Skeletal muscle satellite cell (primary cell): ENCODE measurements at regions not wholly inside any gene's neighbourhood (a gene's known extent, or its start where the extent isn't known, plus 50 kb on each side); places are given as distances from the start of the nearest gene placed in this dataset.

Experiments
- H3K27me3 ChIP-seq: 2 replicates; pipeline ENCODE4 v1.7.0; 2013; ENCODE audit warnings: low read length; ENCODE audit not compliant: control insufficient read depth, insufficient read depth
- H3K36me3 ChIP-seq: 2 replicates; pipeline ENCODE4 v1.7.0; 2013; ENCODE audit warnings: mild to moderate bottlenecking, control low read depth, low read length; ENCODE audit not compliant: insufficient read depth
- H3K4me1 ChIP-seq: 2 replicates; pipeline ENCODE4 v1.7.0; 2013; ENCODE audit warnings: low read length; ENCODE audit not compliant: control insufficient read depth, insufficient read depth
- H3K4me2 ChIP-seq: 2 replicates; pipeline ENCODE4 v1.7.0; 2013; ENCODE audit warnings: mild to moderate bottlenecking, low read length
- H3K4me3 ChIP-seq: 2 replicates; pipeline ENCODE4 v1.7.0; 2013; ENCODE audit warnings: low read length
- H3K9ac ChIP-seq: 2 replicates; pipeline ENCODE4 v1.7.0; 2013; ENCODE audit warnings: mild to moderate bottlenecking, low read depth, low read length, moderate library complexity
- H3K9me3 ChIP-seq: replicated peaks from 2 replicates; pipeline ENCODE4 v1.7.0; 2013; ENCODE audit warnings: mild to moderate bottlenecking, control low read depth, low read length

DNA sequence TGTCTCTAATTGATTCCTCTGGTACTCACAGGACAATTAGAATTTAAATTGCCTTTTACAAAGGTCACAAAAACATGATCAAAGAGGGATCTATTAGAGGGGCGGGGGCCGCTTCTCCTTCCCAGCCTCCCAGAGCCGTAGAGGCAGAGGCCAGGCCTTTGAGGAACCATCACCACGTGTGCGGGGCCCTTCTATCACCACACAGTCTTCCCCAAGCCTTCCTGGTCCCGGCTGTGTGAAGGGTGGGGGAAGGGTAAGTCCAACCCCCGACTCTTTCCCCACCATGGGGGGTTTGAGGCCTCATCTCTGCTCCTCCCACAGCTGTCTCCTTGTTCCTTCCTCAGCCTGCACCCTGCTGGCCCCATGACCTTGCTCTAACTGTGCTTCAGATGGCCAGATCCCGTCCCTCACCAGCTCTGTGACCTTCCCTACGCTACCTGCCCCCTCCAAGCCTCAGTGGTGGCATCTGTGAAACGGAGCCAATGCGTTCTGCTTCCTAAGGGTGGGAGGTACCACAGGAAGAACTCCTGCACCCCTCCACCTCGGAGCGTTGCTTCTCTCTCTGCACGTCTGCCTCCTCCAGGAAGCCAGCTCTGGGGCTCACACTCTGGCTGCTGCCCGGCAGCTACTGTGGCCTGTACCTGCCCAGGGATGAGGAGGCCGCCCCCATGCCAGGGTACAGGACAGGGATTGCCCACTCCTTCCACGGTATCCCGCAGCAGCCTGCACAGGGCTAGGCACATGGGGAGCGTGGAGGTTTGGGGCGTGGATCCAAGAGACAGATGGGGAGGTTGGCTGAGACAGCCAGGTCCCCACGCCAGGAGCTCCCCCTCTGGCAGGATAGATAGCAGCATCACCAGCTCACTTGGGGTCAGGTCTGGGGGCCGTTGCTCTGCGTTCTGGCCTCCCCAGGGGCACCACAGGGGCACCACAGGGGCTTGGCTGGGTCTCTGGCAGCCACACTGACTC, 83.8 kb downstream of the LINGO1 start:
- no peaks in the 10 kb centered on the region for H3K36me3 ChIP-seq
- no peak overlapping the region for H3K4me2 ChIP-seq
- H3K9ac ChIP-seq = no peak overlapping the region
- H3K4me1 ChIP-seq = peaks cover 10% of the 10 kb centered on the region
- H3K27me3 ChIP-seq = peaks cover 10% of the 10 kb centered on the region
- H3K4me3 ChIP-seq = no peak overlapping the region
- no peaks in the 10 kb centered on the region for H3K9me3 ChIP-seq

DNA sequence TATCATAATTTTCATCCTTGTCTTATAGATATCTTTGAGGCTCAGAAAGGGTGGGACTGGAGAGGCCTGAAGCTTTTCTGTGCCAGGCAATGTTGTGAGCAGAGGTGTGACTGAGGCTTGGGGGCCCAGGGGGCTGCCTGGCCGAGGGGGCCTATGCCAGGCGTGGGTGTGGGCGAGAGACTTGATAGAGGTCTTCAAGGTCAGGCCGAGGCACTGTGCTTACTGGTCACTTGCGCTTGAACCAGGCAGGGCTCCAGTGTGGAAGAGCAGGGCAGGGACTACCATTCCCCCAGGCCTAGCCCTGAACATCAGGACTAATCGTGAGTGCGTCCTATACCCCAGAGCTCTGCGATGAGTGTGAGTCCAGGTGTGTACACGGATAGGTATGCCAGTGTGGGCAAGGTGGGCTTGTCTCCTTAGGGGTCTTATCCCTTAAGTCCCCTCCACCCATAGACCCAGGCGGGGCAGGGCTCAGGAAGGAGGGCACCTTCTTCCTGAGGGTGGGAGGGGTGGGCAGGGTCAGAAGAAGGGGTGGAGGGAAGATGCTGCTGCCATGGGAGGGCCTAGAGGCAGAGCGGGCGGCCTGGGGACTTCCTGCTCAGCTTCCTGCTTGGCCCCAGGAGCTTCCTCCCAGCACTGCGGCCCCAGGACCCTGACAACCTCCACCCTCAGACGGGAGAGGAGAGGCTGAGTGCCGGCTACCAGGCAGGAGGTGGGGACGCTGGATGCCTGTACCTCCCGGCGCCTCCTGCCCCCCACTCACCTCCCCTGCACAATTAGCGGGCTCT, 84.7 kb downstream of the LINGO1 start:
- Histone ChIP-seq H3K4me3 (no peak overlapping the region), H3K4me1 (peaks cover 16% of the 10 kb centered on the region), H3K4me2 (no peak overlapping the region), H3K9ac (no peak overlapping the region), H3K27me3 (peaks cover under 1% of the 10 kb centered on the region), H3K36me3 (no peaks in the 10 kb centered on the region), H3K9me3 (no peaks in the 10 kb centered on the region)

DNA sequence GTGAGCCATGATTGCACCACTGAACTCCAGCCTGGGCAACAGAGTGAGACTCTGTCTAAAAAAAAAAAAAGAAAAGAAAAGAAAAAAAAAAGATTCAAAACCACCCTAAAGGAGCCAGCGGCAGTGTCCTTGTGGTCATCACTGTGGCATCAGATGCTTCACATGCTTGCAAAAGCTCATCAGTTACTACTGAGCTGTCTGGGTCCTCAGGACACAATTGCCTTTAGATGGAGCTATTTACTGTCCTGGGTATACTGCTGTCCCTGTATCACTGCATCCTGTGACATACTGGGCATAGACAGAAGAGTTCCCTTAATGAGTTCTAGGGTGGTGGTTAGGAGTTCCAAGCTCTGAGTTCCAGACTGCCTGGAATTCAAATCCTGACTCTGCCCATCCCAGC, 85.8 kb downstream of the LINGO1 start:
- no peaks in the 10 kb centered on the region for H3K27me3 ChIP-seq
- no peak overlapping the region for H3K9ac ChIP-seq
- H3K4me3 ChIP-seq = no peak overlapping the region
- H3K4me1 ChIP-seq = peaks cover 23% of the 10 kb centered on the region
- no peaks in the 10 kb centered on the region for H3K9me3 ChIP-seq
- no peaks in the 10 kb centered on the region for H3K36me3 ChIP-seq
- no peak overlapping the region for H3K4me2 ChIP-seq

GRCh38 chr15:77546050-77546501, 86.6 kb downstream of the LINGO1 start:
- Histone ChIP-seq H3K9ac (no peak overlapping the region), H3K4me3 (no peak overlapping the region), H3K9me3 (no peaks in the 10 kb centered on the region), H3K4me1 (peaks cover 23% of the 10 kb centered on the region), H3K36me3 (no peaks in the 10 kb centered on the region), H3K27me3 (no peaks in the 10 kb centered on the region), H3K4me2 (no peak overlapping the region)

GRCh38 chr15:77545058-77545457, 87.7 kb downstream of the LINGO1 start:
- no peak overlapping the region for H3K9ac ChIP-seq
- no peaks in the 10 kb centered on the region for H3K9me3 ChIP-seq
- peaks cover 23% of the 10 kb centered on the region for H3K4me1 ChIP-seq
- H3K36me3 ChIP-seq = no peaks in the 10 kb centered on the region
- H3K4me3 ChIP-seq = no peak overlapping the region
- H3K27me3 ChIP-seq = no peaks in the 10 kb centered on the region
- no peak overlapping the region for H3K4me2 ChIP-seq

DNA sequence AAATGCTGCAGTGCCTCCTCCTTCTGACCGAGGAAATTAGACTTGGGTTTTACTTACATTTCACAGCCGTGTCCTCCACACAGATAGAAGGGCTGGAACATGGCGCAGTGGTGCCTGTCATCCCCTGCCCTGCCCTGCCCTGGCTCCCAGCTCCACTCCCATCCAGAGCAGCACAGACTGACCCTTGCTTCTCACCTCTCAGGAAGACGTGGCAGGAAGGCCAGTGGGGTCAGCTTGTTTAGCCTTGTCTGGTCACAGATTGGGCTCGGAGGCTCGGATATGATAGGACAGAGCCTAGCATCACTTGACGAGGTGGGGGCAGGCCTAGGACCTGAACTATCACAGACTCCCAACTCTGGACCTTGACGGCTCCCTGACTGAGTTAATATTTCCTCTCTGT, 88.5 kb downstream of the LINGO1 start:
- H3K9ac ChIP-seq = no peak overlapping the region
- peaks cover 23% of the 10 kb centered on the region for H3K4me1 ChIP-seq
- no peaks in the 10 kb centered on the region for H3K9me3 ChIP-seq
- no peak overlapping the region for H3K4me2 ChIP-seq
- H3K27me3 ChIP-seq = no peaks in the 10 kb centered on the region
- no peaks in the 10 kb centered on the region for H3K36me3 ChIP-seq
- no peak overlapping the region for H3K4me3 ChIP-seq

DNA sequence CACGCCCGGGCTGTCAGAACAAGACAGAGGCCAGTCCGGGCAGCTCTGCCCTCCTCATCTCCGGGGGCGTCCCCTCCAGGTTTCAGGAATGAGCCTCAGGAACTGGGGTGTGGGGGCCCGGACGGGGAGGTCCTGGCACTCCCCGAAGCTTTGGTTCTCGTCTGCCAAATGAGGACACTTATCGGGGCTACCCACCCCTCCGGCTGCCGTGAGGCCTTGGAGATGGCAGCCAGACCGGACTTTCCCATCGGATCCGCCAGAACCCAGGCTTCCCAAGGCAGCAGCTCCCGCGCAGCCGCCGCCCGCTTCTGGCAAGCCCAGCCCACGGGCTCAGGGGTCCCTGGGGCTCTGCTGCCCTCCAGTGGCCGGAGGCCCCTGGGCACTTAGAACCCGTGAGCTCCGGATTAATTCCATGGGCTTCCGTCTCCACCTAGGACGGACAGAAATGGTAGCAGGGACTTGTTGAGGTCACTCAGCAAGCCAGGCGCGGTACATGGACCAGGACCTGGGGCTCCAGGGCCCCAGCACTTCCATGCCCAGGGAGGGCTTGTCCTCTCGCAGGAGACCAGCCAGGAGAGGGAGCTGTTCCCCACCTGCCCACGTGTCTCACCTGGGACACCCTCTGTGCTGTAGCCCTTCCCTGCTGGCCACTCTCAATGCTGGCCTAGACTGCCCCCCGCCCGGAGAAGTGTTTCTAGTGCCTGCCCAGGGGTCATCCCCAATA, 89.4 kb downstream of the LINGO1 start:
- H3K4me2 ChIP-seq = peak overlapping the region; percentile 89
- H3K4me3 ChIP-seq = peak overlapping the region; percentile 71
- H3K9ac ChIP-seq = peak overlapping the region; percentile 86
- peaks cover 23% of the 10 kb centered on the region for H3K4me1 ChIP-seq
- H3K27me3 ChIP-seq = no peaks in the 10 kb centered on the region
- no peaks in the 10 kb centered on the region for H3K36me3 ChIP-seq
- no peaks in the 10 kb centered on the region for H3K9me3 ChIP-seq

DNA sequence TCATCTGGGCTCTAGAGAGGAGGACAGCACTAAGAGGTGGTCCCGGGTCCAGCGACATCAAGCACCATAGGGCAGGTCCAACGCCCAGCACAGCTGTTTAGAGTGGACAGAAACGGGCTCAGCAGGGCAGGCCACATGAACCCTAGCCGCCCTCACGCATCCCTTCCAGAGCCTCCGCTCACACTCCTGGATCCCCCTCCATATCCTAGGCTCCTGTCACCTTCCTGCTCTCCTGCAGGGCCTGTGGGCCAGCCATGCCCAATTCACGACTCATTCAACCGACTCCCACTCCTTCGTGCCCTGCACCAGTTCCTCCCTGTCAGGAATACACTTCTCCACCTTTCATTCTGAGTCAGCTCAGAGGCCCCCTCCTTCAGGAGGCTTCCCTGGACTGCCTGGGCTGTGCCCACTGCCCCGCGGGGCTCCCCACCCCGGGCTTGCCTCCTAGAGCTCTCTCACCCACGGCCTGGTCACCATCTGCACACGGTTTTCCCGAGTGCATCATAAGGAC, 90.2 kb downstream of the LINGO1 start:
- Histone ChIP-seq H3K4me1 (peaks cover 23% of the 10 kb centered on the region), H3K36me3 (no peaks in the 10 kb centered on the region), H3K4me3 (peak overlapping the region; percentile 71), H3K9ac (peak overlapping the region; percentile 86), H3K9me3 (no peaks in the 10 kb centered on the region), H3K4me2 (peak overlapping the region; percentile 89), H3K27me3 (no peaks in the 10 kb centered on the region)

DNA sequence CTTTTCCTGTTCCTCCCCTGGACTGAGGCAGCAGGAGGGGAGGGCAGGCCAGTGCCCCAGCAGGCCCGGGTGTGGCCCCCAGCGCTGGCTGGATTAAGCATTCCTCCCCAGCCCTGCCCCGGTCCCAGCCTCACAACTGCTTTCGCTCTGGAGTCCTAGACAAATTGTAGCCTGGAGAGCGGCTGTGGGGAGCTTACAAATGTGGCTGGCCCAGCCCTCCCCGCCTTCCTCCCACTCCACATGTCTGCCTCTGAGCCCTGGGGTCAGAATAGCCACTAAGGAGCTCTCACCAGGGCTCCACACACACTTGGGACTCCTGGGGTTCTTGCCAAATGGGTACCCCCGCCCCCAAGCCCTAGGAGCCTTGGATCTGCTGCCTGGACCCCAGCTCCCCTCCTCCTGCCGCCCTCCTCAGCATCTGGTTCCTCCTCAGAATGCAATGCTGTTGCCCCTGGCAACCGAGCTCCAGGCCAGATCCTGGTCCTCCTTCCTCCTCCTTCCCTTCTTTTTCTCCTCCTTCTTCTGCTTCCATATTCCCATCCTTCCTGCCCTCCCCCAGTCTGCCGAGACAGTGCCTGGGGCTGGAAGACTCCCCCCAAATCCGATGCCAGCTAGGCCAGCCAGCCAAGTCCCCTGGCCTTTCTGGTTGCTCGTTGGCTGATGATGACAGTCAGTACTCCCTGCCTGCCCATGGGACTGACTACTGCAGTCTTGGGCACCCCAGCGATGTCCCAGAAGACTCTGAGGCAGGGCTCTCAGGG, 91.1 kb downstream of the LINGO1 start:
- H3K9ac ChIP-seq = no peak overlapping the region
- no peak overlapping the region for H3K4me3 ChIP-seq
- H3K27me3 ChIP-seq = no peaks in the 10 kb centered on the region
- no peak overlapping the region for H3K4me2 ChIP-seq
- H3K4me1 ChIP-seq = peaks cover 23% of the 10 kb centered on the region
- no peaks in the 10 kb centered on the region for H3K9me3 ChIP-seq
- no peaks in the 10 kb centered on the region for H3K36me3 ChIP-seq

DNA sequence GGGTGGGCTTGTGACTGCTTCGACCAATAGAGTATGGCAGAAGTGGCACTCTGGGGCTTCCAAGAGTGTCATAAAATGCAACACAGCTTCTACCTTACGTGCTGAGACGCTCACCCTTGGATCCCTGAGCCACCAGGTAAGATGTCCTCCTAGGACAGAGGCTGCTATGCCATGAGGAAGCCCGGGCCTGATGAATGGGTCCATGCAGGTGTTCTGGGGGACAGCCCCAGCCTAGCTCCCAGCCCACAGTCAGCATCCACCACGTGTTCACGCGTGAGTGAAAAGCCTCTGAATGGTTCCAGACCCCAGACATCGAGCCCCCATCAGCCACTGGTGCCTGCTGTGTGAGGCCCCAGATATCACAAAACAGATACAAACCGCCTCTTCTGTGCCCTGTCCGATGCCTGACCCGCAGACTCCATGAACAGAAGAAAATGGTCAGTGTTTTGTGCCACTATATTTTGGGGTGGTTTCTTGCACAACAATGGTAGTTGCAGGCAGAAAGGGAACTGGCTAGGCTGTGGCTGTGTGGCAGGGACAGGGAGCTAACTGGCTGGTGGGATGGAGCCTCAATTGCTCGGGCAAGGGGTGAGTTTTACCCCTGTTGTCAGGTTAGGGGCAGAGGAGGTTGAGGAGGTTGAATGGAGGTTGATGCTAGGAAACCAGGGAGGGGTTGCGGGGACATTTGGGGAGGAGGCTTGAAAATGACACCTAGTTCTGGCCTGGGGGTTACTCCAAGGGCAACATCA, 92.2 kb downstream of the LINGO1 start:
- Histone ChIP-seq H3K9ac (no peak overlapping the region), H3K4me1 (peaks cover 13% of the 10 kb centered on the region), H3K9me3 (no peaks in the 10 kb centered on the region), H3K4me2 (no peak overlapping the region), H3K36me3 (no peaks in the 10 kb centered on the region), H3K27me3 (peaks cover 5% of the 10 kb centered on the region), H3K4me3 (no peak overlapping the region)
